GM23248 (cell line): ENCODE measurements at regions not wholly inside any gene's neighbourhood (a gene's known extent, or its start where the extent isn't known, plus 50 kb on each side); places are given as distances from the start of the nearest gene placed in this dataset.

Experiments used
- DNase-seq: peaks from one replicate; pipeline ENCODE4 v3.0.0-alpha.2; 2015
- H2AFZ ChIP-seq: fragments of 200-600 bp; sonication (generic); 2 replicates; pipeline ENCODE4 v1.6.1; 2016; ENCODE audit warnings: antibody characterized with exemption
- H3F3A ChIP-seq: fragments of 200-600 bp; sonication (generic); 2 replicates; pipeline ENCODE4 v1.6.1; 2016; ENCODE audit warnings: mild to moderate bottlenecking, antibody characterized with exemption, mixed run types; ENCODE audit not compliant: insufficient read depth
- H3K27ac ChIP-seq: fragments of 200-600 bp; sonication (generic); 2 replicates; pipeline ENCODE4 v1.5.1; 2016; ENCODE audit warnings: mild to moderate bottlenecking
- H3K27me3 ChIP-seq: fragments of 200-600 bp; sonication (generic); replicated peaks from 2 replicates; pipeline ENCODE4 v1.6.1; 2016; ENCODE audit warnings: mild to moderate bottlenecking; ENCODE audit not compliant: insufficient read depth
- H3K36me3 ChIP-seq: fragments of 200-600 bp; sonication (generic); 2 replicates; pipeline ENCODE4 v1.6.1; 2016; ENCODE audit warnings: low read depth, mild to moderate bottlenecking
- H3K4me1 ChIP-seq: fragments of 200-600 bp; sonication (generic); 2 replicates; pipeline ENCODE4 v1.6.1; 2016; ENCODE audit warnings: mild to moderate bottlenecking; ENCODE audit not compliant: insufficient read depth
- H3K4me2 ChIP-seq: fragments of 200-600 bp; sonication (generic); one replicate; pipeline ENCODE4 v1.6.1; 2016; ENCODE audit warnings: mild to moderate bottlenecking; ENCODE audit not compliant: unreplicated experiment
- H3K4me3 ChIP-seq: fragments of 200-600 bp; sonication (generic); 2 replicates; pipeline ENCODE4 v1.5.1; 2016; ENCODE audit warnings: mild to moderate bottlenecking
- H3K79me2 ChIP-seq: fragments of 200-600 bp; sonication (generic); 2 replicates; pipeline ENCODE4 v1.6.1; 2016; ENCODE audit warnings: mild to moderate bottlenecking; ENCODE audit not compliant: insufficient read depth
- H3K9ac ChIP-seq: fragments of 200-600 bp; sonication (generic); 2 replicates; pipeline ENCODE4 v1.6.1; 2016; ENCODE audit warnings: mild to moderate bottlenecking
- H3K9me2 ChIP-seq: fragments of 200-600 bp; sonication (generic); 2 replicates; pipeline ENCODE4 v1.6.1; 2016; ENCODE audit warnings: mixed run types, mild to moderate bottlenecking, moderate library complexity; ENCODE audit not compliant: insufficient read depth
- H3K9me3 ChIP-seq: fragments of 200-600 bp; sonication (generic); one replicate; pipeline ENCODE4 v1.6.1; 2017; ENCODE audit warnings: low read depth
- H4K20me1 ChIP-seq: fragments of 200-600 bp; sonication (generic); 2 replicates; pipeline ENCODE4 v1.6.0; 2016; ENCODE audit not compliant: insufficient read depth
- EZH2 ChIP-seq: fragments of 200-600 bp; sonication (generic); IDR thresholded peaks from 2 replicates; pipeline ENCODE4 v1.6.1; 2018; ENCODE audit warnings: antibody characterized with exemption, mild to moderate bottlenecking; ENCODE audit not compliant: insufficient read depth, poor library complexity, severe bottlenecking
- EZH2phosphoT487 ChIP-seq: fragments of 200-600 bp; sonication (generic); IDR thresholded peaks from 2 replicates; pipeline ENCODE4 v1.6.1; 2018; ENCODE audit warnings: antibody characterized with exemption, moderate library complexity, mild to moderate bottlenecking, low read depth; ENCODE audit not compliant: insufficient read depth
- WGBS, 2 experiments: methylation state at CpG; one replicate each; pipeline ENCODE4 v1.1.6; 2015 to 2017; ENCODE audit warnings: low lambda C conversion rate in 2 of 2, low coverage in 1 of 2; ENCODE audit errors: missing lambda C conversion rate in 2 of 2; 5-methylcytosine and 5-hydroxymethylcytosine counted together
- in situ Hi-C: fragments of 300-500 bp; cut with MboI; formaldehyde crosslinking; loops from 2 replicates; pipeline ENCODE4 v1.15.0; 2020

GRCh38 chr4:132383571-132384199 is 765.4 kb upstream of the PCDH10 start:
- Histone ChIP-seq H3K9me3 (no peaks in the 10 kb centered on the region), H3K27me3 (no peaks in the 10 kb centered on the region), H3K4me3 (no peak overlapping the region), H3K36me3 (no peaks in the 10 kb centered on the region), H3K27ac (no peak overlapping the region), H3K4me2 (no peak overlapping the region), H3K9ac (no peak overlapping the region), H3F3A (no peaks in the 10 kb centered on the region), H3K79me2 (no peaks in the 10 kb centered on the region), H3K9me2 (no peaks in the 10 kb centered on the region), H4K20me1 (no peaks in the 10 kb centered on the region), H3K4me1 (no peaks in the 10 kb centered on the region), H2AFZ (no peak overlapping the region)
- DNase-seq: no peak
- WGBS, 2 experiments: 0 to 7% methylated on average over 1 of the region's 1 CpG
- in situ Hi-C loops: no loop called here
- TF ChIP-seq EZH2: no peak
- no peak for TF ChIP-seq EZH2phosphoT487

GRCh38 chr4:132384709-132385108 is 764.4 kb upstream of the PCDH10 start:
- H3K27me3 ChIP-seq: no peaks in the 10 kb centered on the region
- H3K4me3 ChIP-seq: no peak overlapping the region
- H3K4me2 ChIP-seq: no peak overlapping the region
- no peaks in the 10 kb centered on the region for H3F3A ChIP-seq
- in situ Hi-C loops: no loop called here
- H2AFZ ChIP-seq: no peak overlapping the region
- H3K36me3 ChIP-seq: no peaks in the 10 kb centered on the region
- TF ChIP-seq EZH2: no peak
- TF ChIP-seq EZH2phosphoT487: no peak
- H4K20me1 ChIP-seq: no peaks in the 10 kb centered on the region
- H3K9me3 ChIP-seq: no peaks in the 10 kb centered on the region
- no peaks in the 10 kb centered on the region for H3K4me1 ChIP-seq
- no peak overlapping the region for H3K27ac ChIP-seq
- H3K9ac ChIP-seq: no peak overlapping the region
- WGBS, 2 experiments: 5 to 11% methylated on average over 2 of the region's 2 CpGs
- H3K79me2 ChIP-seq: no peaks in the 10 kb centered on the region
- no peaks in the 10 kb centered on the region for H3K9me2 ChIP-seq
- DNase-seq: no peak

- in situ Hi-C loops: no loop called here
- Histone ChIP-seq H3K4me1 (no peaks in the 10 kb centered on the region), H3K27me3 (no peaks in the 10 kb centered on the region), H3F3A (no peaks in the 10 kb centered on the region), H3K36me3 (no peaks in the 10 kb centered on the region), H3K9ac (no peak overlapping the region), H4K20me1 (no peaks in the 10 kb centered on the region), H3K4me3 (no peak overlapping the region), H3K27ac (no peak overlapping the region), H3K79me2 (no peaks in the 10 kb centered on the region), H2AFZ (no peak overlapping the region), H3K4me2 (no peak overlapping the region), H3K9me3 (no peaks in the 10 kb centered on the region), H3K9me2 (no peaks in the 10 kb centered on the region)
- TF ChIP-seq EZH2phosphoT487 (no peak), EZH2 (no peak)
- WGBS, 2 experiments: 38 to 57% methylated on average over 3 of the region's 3 CpGs
- DNase-seq: no peak
These were observed 763.0 kb upstream of the PCDH10 start for GRCh38 chr4:132386130-132386529.

- WGBS, 2 experiments: 0 to 4% methylated on average over 1 of the region's 1 CpG
- Histone ChIP-seq H3K27ac (no peak overlapping the region), H2AFZ (no peak overlapping the region), H3K4me2 (no peak overlapping the region), H3K9ac (no peak overlapping the region), H3K9me3 (no peaks in the 10 kb centered on the region), H3K36me3 (no peaks in the 10 kb centered on the region), H3F3A (no peaks in the 10 kb centered on the region), H4K20me1 (no peaks in the 10 kb centered on the region), H3K27me3 (no peaks in the 10 kb centered on the region), H3K79me2 (no peaks in the 10 kb centered on the region), H3K9me2 (no peaks in the 10 kb centered on the region), H3K4me3 (no peak overlapping the region), H3K4me1 (no peaks in the 10 kb centered on the region)
- in situ Hi-C loops: no loop called here
- TF ChIP-seq EZH2phosphoT487: no peak
- TF ChIP-seq EZH2: no peak
- DNase-seq: no peak
These were observed 762.0 kb upstream of the PCDH10 start for GRCh38 chr4:132387060-132387459.

- no peaks in the 10 kb centered on the region for H3K9me3 ChIP-seq
- H3K4me1 ChIP-seq: no peaks in the 10 kb centered on the region
- H3K4me3 ChIP-seq: no peak overlapping the region
- no peaks in the 10 kb centered on the region for H3K36me3 ChIP-seq
- no peaks in the 10 kb centered on the region for H3K79me2 ChIP-seq
- no peaks in the 10 kb centered on the region for H3K27me3 ChIP-seq
- no peak overlapping the region for H3K4me2 ChIP-seq
- H3K9ac ChIP-seq: no peak overlapping the region
- no peak overlapping the region for H3K27ac ChIP-seq
- no peaks in the 10 kb centered on the region for H3K9me2 ChIP-seq
- in situ Hi-C loops: no loop called here
- H4K20me1 ChIP-seq: no peaks in the 10 kb centered on the region
- DNase-seq: no peak
- H2AFZ ChIP-seq: no peak overlapping the region
- H3F3A ChIP-seq: no peaks in the 10 kb centered on the region
- TF ChIP-seq EZH2 (no peak), EZH2phosphoT487 (no peak)
- 0 to 4% methylated on average over 1 of the region's 1 CpG for WGBS, 2 experiments
These were observed 753.5 kb upstream of the PCDH10 start for GRCh38 chr4:132395561-132395960.
